Sigmoid colon (tissue), 6 donors: ENCODE measurements at regions not wholly inside any gene's neighbourhood (a gene's known extent, or its start where the extent isn't known, plus 50 kb on each side); places are given as distances from the start of the nearest gene placed in this dataset.
"Not testable (repeated sequence)": the region's sequence is repeated elsewhere in the genome, so short reads cannot be mapped to it uniquely, and the experiment has no call there.

Experiments
- DNase-seq: peaks from one replicate; pipeline ENCODE4 v3.0.0-alpha.2; 2019
- H3K27ac ChIP-seq, 4 donors: fragments of 200-600 bp; sonication (generic); one replicate each; pipeline ENCODE4 v1.5.1; 2016 to 2019; ENCODE audit warnings: mild to moderate bottlenecking in 1 of 4
- H3K27me3 ChIP-seq, 3 donors: fragments of 200-600 bp; sonication (generic); one replicate each; pipeline ENCODE4 v1.5.1; 2019; ENCODE audit warnings: mild to moderate bottlenecking in 1 of 3
- H3K36me3 ChIP-seq, 4 donors: fragments of 200-600 bp; sonication (generic); one replicate each; pipeline ENCODE4 v1.5.1; 2016 to 2019
- H3K4me1 ChIP-seq, 4 donors: fragments of 200-600 bp; sonication (generic); one replicate each; pipeline ENCODE4 v1.5.1; 2017 to 2019
- H3K4me3 ChIP-seq, 4 donors: fragments of 200-600 bp; sonication (generic); one replicate each; pipeline ENCODE4 v1.5.1; 2017 to 2019; ENCODE audit warnings: mild to moderate bottlenecking in 2 of 4, moderate library complexity in 1 of 4
- H3K9me3 ChIP-seq, 4 donors: fragments of 200-600 bp in 3 of 4; sonication (generic) in 3 of 4; one replicate each; pipeline versions ENCODE4 v1.5.1 to v1.6.1; 2013 to 2019
- CTCF ChIP-seq, 4 experiments: fragments of 450-650 bp in 3 of 4; fragments of 200-600 bp in 1 of 4; IDR thresholded peaks; one replicate each; pipeline ENCODE4 v1.5.1; 2016 to 2019; ENCODE audit warnings: antibody characterized with exemption in 4 of 4, mild to moderate bottlenecking in 3 of 4, moderate library complexity in 2 of 4
- EP300 ChIP-seq, 4 donors: sonication (generic); formaldehyde crosslinking; IDR thresholded peaks; one replicate each; pipeline ENCODE4 v1.6.1; 2017; ENCODE audit warnings: antibody characterized with exemption in 4 of 4
- POLR2A ChIP-seq, 2 donors: fragments of 450-650 bp; IDR thresholded peaks; one replicate each; pipeline ENCODE4 v1.6.1; 2016; ENCODE audit warnings: antibody characterized with exemption in 2 of 2, mild to moderate bottlenecking in 2 of 2, moderate library complexity in 2 of 2
- POLR2AphosphoS5 ChIP-seq, 4 donors: sonication (generic); formaldehyde crosslinking; IDR thresholded peaks; one replicate each; pipeline ENCODE4 v1.6.1; 2017; ENCODE audit warnings: antibody characterized with exemption in 4 of 4
- WGBS, 2 donors: extraction: QIAGEN DNeasy Blood & Tissue Kit; methylation state at CpG; one replicate each; pipeline ENCODE4 v1.1.7; 2013; 5-methylcytosine and 5-hydroxymethylcytosine counted together
- intact Hi-C: fragments of 100-400 bp; cut with DNase I; formaldehyde crosslinking; loops from one replicate; pipeline ENCODE4 v1.15.1; 2023
- donor health status: healthy with polysubstance abuse.
- donor health status: healthy.

- H3K27ac ChIP-seq, result no peak overlapping the region
- H3K9me3 ChIP-seq, result no peaks in the 10 kb centered on the region
- H3K27me3 ChIP-seq, result no peaks in the 10 kb centered on the region
- intact Hi-C loops, result no loop called here
- WGBS, 2 donors, result 86 to 92% methylated on average over 8 of the region's 8 CpGs
- no peak for TF ChIP-seq POLR2AphosphoS5 (IDR thresholded peaks at IDR 0.05)
- no peak overlapping the region for H3K4me3 ChIP-seq
- no peak for DNase-seq
- H3K36me3 ChIP-seq, result no peaks in the 10 kb centered on the region
- no peaks in the 10 kb centered on the region for H3K4me1 ChIP-seq
Observed at GRCh38 chr6:157732416-157733161, 90.5 kb upstream of the SNX9 start.

- H3K4me1 ChIP-seq, H3K27me3 ChIP-seq, H3K4me3 ChIP-seq, H3K36me3 ChIP-seq, DNase-seq, intact Hi-C loops, H3K27ac ChIP-seq, H3K9me3 ChIP-seq: not testable (repeated sequence)
- 84 to 92% methylated on average over 4 of the region's 4 CpGs for WGBS, 2 donors
Observed at GRCh38 chr6:157736555-157736954, 86.5 kb upstream of the SNX9 start.

GRCh38 chr6:157741321-157741947 is 81.6 kb upstream of the SNX9 start:
- peaks cover 0 to 3% (median 0%) of the 10 kb centered on the region in 4 donors for H3K4me1 ChIP-seq
- no peak for TF ChIP-seq EP300 (IDR thresholded peaks at IDR 0.05)
- no peak for TF ChIP-seq CTCF (IDR thresholded peaks at IDR 0.05)
- TF ChIP-seq POLR2AphosphoS5 (IDR thresholded peaks at IDR 0.05), result no peak
- no peak for TF ChIP-seq POLR2A (IDR thresholded peaks at IDR 0.05)
- DNase-seq, result no peak
- H3K9me3 ChIP-seq, result no peaks in the 10 kb centered on the region
- WGBS, 2 donors, result 81 to 85% methylated on average over 10 of the region's 10 CpGs
- peak overlapping the region; percentile 31 to 54 (median 40) for H3K27ac ChIP-seq
- H3K36me3 ChIP-seq, result no peaks in the 10 kb centered on the region
- intact Hi-C loops, result no loop called here
- no peak overlapping the region for H3K4me3 ChIP-seq
- no peaks in the 10 kb centered on the region for H3K27me3 ChIP-seq

GRCh38 chr6:157741948-157742556 is 81.0 kb upstream of the SNX9 start:
- H3K27me3 ChIP-seq, result no peaks in the 10 kb centered on the region
- peak overlapping the region; percentile 31 to 54 (median 40) for H3K27ac ChIP-seq

GRCh38 chr6:157744102-157744601 is 78.9 kb upstream of the SNX9 start:
- H3K27ac ChIP-seq, result no peak overlapping the region
- no peaks in the 10 kb centered on the region for H3K27me3 ChIP-seq
- intact Hi-C loops, result no loop called here
- H3K4me1 ChIP-seq, result peaks cover 0 to 3% (median 0%) of the 10 kb centered on the region in 4 donors
- no peak overlapping the region for H3K4me3 ChIP-seq
- 79 to 80% methylated on average over 4 of the region's 4 CpGs for WGBS, 2 donors
- TF ChIP-seq EP300 (IDR thresholded peaks at IDR 0.05) (no peak), POLR2AphosphoS5 (IDR thresholded peaks at IDR 0.05) (no peak), CTCF (IDR thresholded peaks at IDR 0.05) (no peak), POLR2A (IDR thresholded peaks at IDR 0.05) (no peak)
- no peaks in the 10 kb centered on the region for H3K9me3 ChIP-seq
- no peak for DNase-seq
- no peaks in the 10 kb centered on the region for H3K36me3 ChIP-seq

More at GRCh38 chr6:157741948-157742556, 81.0 kb upstream of the SNX9 start:
- peak; percentile 80 for DNase-seq
- no peaks in the 10 kb centered on the region for H3K36me3 ChIP-seq
- H3K4me1 ChIP-seq, result peaks cover 0 to 3% (median 0%) of the 10 kb centered on the region in 4 donors
- TF ChIP-seq POLR2AphosphoS5 (IDR thresholded peaks at IDR 0.05), result peak in 3 of 4 donors; percentile 10 to 25 (median 15)
- no peak for TF ChIP-seq CTCF (IDR thresholded peaks at IDR 0.05)
- intact Hi-C loops, result no loop called here
- no peaks in the 10 kb centered on the region for H3K9me3 ChIP-seq
- WGBS, 2 donors, result 71 to 74% methylated on average over 5 of the region's 5 CpGs
- H3K4me3 ChIP-seq, result no peak overlapping the region
